ENCODE measurements at regions not wholly inside any gene's neighbourhood (a gene's known extent, or its start where the extent isn't known, plus 50 kb on each side); places are given as distances from the start of the nearest gene placed in this dataset.

DNA sequence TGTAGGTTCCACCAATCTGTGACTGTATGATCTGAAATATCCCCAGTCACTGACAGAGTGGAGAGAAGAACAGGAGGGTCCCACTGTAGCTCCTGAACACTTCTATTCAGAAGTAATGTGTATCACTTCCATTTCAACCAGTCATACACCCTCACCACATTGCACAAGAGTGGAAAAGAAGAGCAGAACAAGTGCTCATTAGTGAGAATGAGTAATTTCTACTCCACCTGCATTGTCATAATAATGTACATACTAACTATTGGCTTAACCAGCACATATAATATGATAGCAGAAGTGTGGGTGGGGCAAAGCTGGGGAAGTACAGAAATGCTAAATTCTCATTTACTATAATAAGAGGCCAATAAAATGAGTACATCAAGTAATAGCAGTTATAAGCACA lies 342.7 kb downstream of the LMO7 start:
- TF ChIP-seq, protein P1, sequence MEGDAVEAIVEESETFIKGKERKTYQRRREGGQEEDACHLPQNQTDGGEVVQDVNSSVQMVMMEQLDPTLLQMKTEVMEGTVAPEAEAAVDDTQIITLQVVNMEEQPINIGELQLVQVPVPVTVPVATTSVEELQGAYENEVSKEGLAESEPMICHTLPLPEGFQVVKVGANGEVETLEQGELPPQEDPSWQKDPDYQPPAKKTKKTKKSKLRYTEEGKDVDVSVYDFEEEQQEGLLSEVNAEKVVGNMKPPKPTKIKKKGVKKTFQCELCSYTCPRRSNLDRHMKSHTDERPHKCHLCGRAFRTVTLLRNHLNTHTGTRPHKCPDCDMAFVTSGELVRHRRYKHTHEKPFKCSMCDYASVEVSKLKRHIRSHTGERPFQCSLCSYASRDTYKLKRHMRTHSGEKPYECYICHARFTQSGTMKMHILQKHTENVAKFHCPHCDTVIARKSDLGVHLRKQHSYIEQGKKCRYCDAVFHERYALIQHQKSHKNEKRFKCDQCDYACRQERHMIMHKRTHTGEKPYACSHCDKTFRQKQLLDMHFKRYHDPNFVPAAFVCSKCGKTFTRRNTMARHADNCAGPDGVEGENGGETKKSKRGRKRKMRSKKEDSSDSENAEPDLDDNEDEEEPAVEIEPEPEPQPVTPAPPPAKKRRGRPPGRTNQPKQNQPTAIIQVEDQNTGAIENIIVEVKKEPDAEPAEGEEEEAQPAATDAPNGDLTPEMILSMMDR (IDR thresholded peaks at IDR 0.05), result no peak
- TF ChIP-seq EP300 (IDR thresholded peaks at IDR 0.05) (no peak), POLR2A (IDR thresholded peaks at IDR 0.05) (no peak), POLR2AphosphoS5 (IDR thresholded peaks at IDR 0.05) (no peak)

Measured in sigmoid colon (tissue), 4 donors.